ENCODE measurements at regions not wholly inside any gene's neighbourhood (a gene's known extent, or its start where the extent isn't known, plus 50 kb on each side); places are given as distances from the start of the nearest gene placed in this dataset.
"Not testable (repeated sequence)": the region's sequence is repeated elsewhere in the genome, so short reads cannot be mapped to it uniquely, and the experiment has no call there.

DNA sequence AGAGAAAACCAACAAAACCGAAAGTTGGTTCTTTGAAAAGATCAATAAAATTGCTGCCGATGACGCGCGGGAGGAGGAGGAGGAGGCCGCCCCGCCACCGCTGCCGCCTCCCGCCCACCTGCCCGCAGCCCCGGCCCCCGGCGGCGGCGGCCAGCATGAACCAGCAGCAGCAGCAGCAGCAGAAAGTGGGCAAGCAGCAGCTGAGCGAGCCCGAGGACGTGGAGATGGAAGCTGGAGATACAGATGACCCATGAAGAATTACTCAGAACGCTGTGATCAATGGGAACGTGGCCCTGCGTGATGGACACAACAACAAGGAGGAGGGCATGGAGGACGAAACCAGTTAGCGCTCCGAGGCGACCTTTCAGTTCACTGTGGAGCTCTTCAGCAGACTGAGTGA is 53.9 kb upstream of the EFNA5 start:
- no peak for ATAC-seq
- intact Hi-C loops (cut with DNase I): no loop called here
- DNase-seq (ENCODE audit: low spot score): no peak

- intact Hi-C loops (cut with DNase I): not testable (repeated sequence)
These were observed 50.5 kb upstream of the EFNA5 start for GRCh38 chr5:107721241-107721640.

More at GRCh38 chr5:107721241-107721640, 50.5 kb upstream of the EFNA5 start:
- not testable (repeated sequence) for DNase-seq (ENCODE audit: low spot score); ATAC-seq

All from sciatic nerve (tissue), 2 donors.